Fibroblast of lung (primary cell): ENCODE measurements at regions not wholly inside any gene's neighbourhood (a gene's known extent, or its start where the extent isn't known, plus 50 kb on each side); places are given as distances from the start of the nearest gene placed in this dataset.

ENCODE experiments used
- DNase-seq, 2 donors: peaks; one replicate each; pipeline versions ENCODE4 v3.0.0 to v3.0.0-alpha.2; 2010; ENCODE audit warnings: low read depth in 2 of 2
- H2AFZ ChIP-seq: 2 replicates; pipeline ENCODE4 v1.5.1; 2012; ENCODE audit warnings: low read length, control low read depth, inconsistent platforms
- H3K27ac ChIP-seq: 2 replicates; pipeline ENCODE4 v1.5.1; 2011; ENCODE audit warnings: low read length, control low read depth; ENCODE audit not compliant: insufficient read depth
- H3K27me3 ChIP-seq: 2 replicates; pipeline ENCODE4 v1.5.1; 2011; ENCODE audit warnings: mild to moderate bottlenecking, low read length; ENCODE audit not compliant: control insufficient read depth, insufficient read depth
- H3K36me3 ChIP-seq: 2 replicates; pipeline ENCODE4 v1.5.1; 2011; ENCODE audit warnings: low read length; ENCODE audit not compliant: control insufficient read depth, insufficient read depth
- H3K4me1 ChIP-seq: 2 replicates; pipeline ENCODE4 v1.5.1; 2011; ENCODE audit warnings: low read length; ENCODE audit not compliant: control insufficient read depth, insufficient read depth; ENCODE audit errors: extremely low read depth
- H3K4me2 ChIP-seq: 2 replicates; pipeline ENCODE4 v1.5.1; 2011; ENCODE audit warnings: low read length, control low read depth; ENCODE audit not compliant: insufficient read depth; ENCODE audit errors: extremely low read depth
- H3K4me3 ChIP-seq, 4 experiments: fragments of 200-600 bp in 1 of 4; sonication (generic) in 1 of 4; replicated peaks in 1 of 4; 2 replicates each; pipeline ENCODE4 v1.5.1; 2011 to 2016; ENCODE audit warnings: low read length in 4 of 4, low read depth in 3 of 4, mild to moderate bottlenecking in 3 of 4, control low read depth in 2 of 4, inconsistent platforms in 1 of 4, mixed read lengths in 1 of 4; ENCODE audit not compliant: insufficient read depth in 1 of 4; ENCODE audit errors: control extremely low read depth in 1 of 4
- H3K79me2 ChIP-seq: 2 replicates; pipeline ENCODE4 v1.5.1; 2012; ENCODE audit warnings: mild to moderate bottlenecking, low read length, inconsistent platforms; ENCODE audit not compliant: control insufficient read depth, insufficient read depth
- H3K9ac ChIP-seq: 2 replicates; pipeline ENCODE4 v1.5.1; 2011; ENCODE audit warnings: mild to moderate bottlenecking, low read length, control low read depth; ENCODE audit not compliant: insufficient read depth
- H3K9me3 ChIP-seq: 2 replicates; pipeline ENCODE4 v1.5.1; 2012; ENCODE audit warnings: low read depth, low read length; ENCODE audit not compliant: control insufficient read depth, insufficient read depth
- H4K20me1 ChIP-seq: 2 replicates; pipeline ENCODE4 v1.5.1; 2011; ENCODE audit warnings: low read length; ENCODE audit not compliant: control insufficient read depth, insufficient read depth; ENCODE audit errors: extremely low read depth
- CTCF ChIP-seq, 2 donors: IDR thresholded peaks in 1 of 2; conservative IDR thresholded peaks in 1 of 2; 1 replicate in 1 of 2; 2 replicates in 1 of 2; pipeline ENCODE4 v1.5.1; 2011 to 2012; ENCODE audit warnings: low read length in 2 of 2, control low read depth in 1 of 2, inconsistent platforms in 1 of 2, low read depth in 1 of 2, mild to moderate bottlenecking in 1 of 2
- EZH2 ChIP-seq: IDR thresholded peaks from 2 replicates; pipeline ENCODE4 v1.5.1; 2012; ENCODE audit warnings: low read length, control low read depth, mild to moderate bottlenecking; ENCODE audit errors: missing control alignments

GRCh38 chr20:16804793-16805187 is 56.6 kb downstream of the OTOR start:
- Histone ChIP-seq H3K36me3 (no peaks in the 10 kb centered on the region), H3K79me2 (no peaks in the 10 kb centered on the region), H3K4me3 (no peak overlapping the region), H3K4me1 (no peaks in the 10 kb centered on the region), H3K27ac (no peak overlapping the region), H3K27me3 (peaks cover 4% of the 10 kb centered on the region), H3K9me3 (no peaks in the 10 kb centered on the region), H2AFZ (no peak overlapping the region), H3K4me2 (no peak overlapping the region), H3K9ac (no peak overlapping the region), H4K20me1 (no peaks in the 10 kb centered on the region)
- no peak for DNase-seq
- TF ChIP-seq CTCF (conservative IDR thresholded peaks at IDR 0.05 in 1 of 2, IDR thresholded peaks at IDR 0.05 in 1 of 2; ENCODE audit: low read depth in 1 of 2, low read length in 2 of 2) = no peak
- no peak for TF ChIP-seq EZH2

- Histone ChIP-seq H3K79me2 (no peaks in the 10 kb centered on the region), H3K4me1 (no peaks in the 10 kb centered on the region), H2AFZ (no peak overlapping the region), H3K36me3 (no peaks in the 10 kb centered on the region), H3K9me3 (no peaks in the 10 kb centered on the region), H3K9ac (no peak overlapping the region), H4K20me1 (no peaks in the 10 kb centered on the region), H3K27me3 (peaks cover 4% of the 10 kb centered on the region), H3K4me3 (no peak overlapping the region), H3K4me2 (no peak overlapping the region), H3K27ac (no peak overlapping the region)
- TF ChIP-seq EZH2 (no peak), CTCF (conservative IDR thresholded peaks at IDR 0.05 in 1 of 2, IDR thresholded peaks at IDR 0.05 in 1 of 2; ENCODE audit: low read depth in 1 of 2, low read length in 2 of 2) (no peak)
- DNase-seq = no peak
Measured at GRCh38 chr20:16806061-16806460, 57.9 kb downstream of the OTOR start.

GRCh38 chr20:16806886-16807285 is 58.7 kb downstream of the OTOR start:
- peak in 1 of 2 donors; percentile 45 for DNase-seq
- H3K4me2 ChIP-seq = no peak overlapping the region
- no peak overlapping the region for H3K4me3 ChIP-seq
- peaks cover 4% of the 10 kb centered on the region for H3K27me3 ChIP-seq
- H3K79me2 ChIP-seq = no peaks in the 10 kb centered on the region
- no peaks in the 10 kb centered on the region for H4K20me1 ChIP-seq
- no peak overlapping the region for H3K27ac ChIP-seq
- H3K36me3 ChIP-seq = no peaks in the 10 kb centered on the region
- TF ChIP-seq EZH2 (no peak), CTCF (conservative IDR thresholded peaks at IDR 0.05 in 1 of 2, IDR thresholded peaks at IDR 0.05 in 1 of 2; ENCODE audit: low read depth in 1 of 2, low read length in 2 of 2) (no peak)
- H3K4me1 ChIP-seq = no peaks in the 10 kb centered on the region
- H3K9ac ChIP-seq = no peak overlapping the region
- H2AFZ ChIP-seq = no peak overlapping the region
- H3K9me3 ChIP-seq = no peaks in the 10 kb centered on the region
